ENCODE measurements at regions not wholly inside any gene's neighbourhood (a gene's known extent, or its start where the extent isn't known, plus 50 kb on each side); places are given as distances from the start of the nearest gene placed in this dataset.

GRCh38 chr15:97061392-97061791 is 730.9 kb downstream of the NR2F2 start:
- no peak for DNase-seq (ENCODE audit: low read depth in 1 of 2, low spot score in 1 of 2)
- no peak for TF ChIP-seq JUND (IDR thresholded peaks at IDR 0.05; ENCODE audit: low read depth)
- in situ Hi-C loops (cut with HindIII; ENCODE audit: low pct_unique_long_range_greater_than_20kb, low sequenced_read_pairs) = no loop called here

DNA sequence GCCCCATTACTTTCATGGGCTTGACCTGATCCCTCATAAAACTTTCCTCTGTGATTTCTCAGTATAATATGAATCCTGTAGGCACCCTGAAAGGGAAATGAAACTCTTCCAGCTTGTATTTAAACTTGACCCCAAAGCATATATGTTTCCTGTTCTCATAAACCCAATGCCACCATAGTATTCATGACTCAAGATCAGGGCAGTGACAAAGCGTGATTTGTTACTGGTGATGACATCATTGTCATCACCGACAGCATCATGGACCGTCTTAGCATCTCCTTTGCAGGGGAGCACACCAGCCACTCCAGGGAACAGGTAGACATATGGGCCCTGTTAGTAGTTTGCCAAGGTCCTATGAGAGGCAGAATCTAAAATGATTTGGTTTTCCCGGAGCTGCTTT is 741.2 kb downstream of the NR2F2 start:
- in situ Hi-C loops (cut with HindIII; ENCODE audit: low pct_unique_long_range_greater_than_20kb, low sequenced_read_pairs) = no loop called here
- DNase-seq (ENCODE audit: low read depth in 1 of 2, low spot score in 1 of 2) = no peak
- TF ChIP-seq JUND (IDR thresholded peaks at IDR 0.05; ENCODE audit: low read depth) = no peak

GRCh38 chr15:97072545-97072944 is 742.0 kb downstream of the NR2F2 start:
- no peak for TF ChIP-seq JUND (IDR thresholded peaks at IDR 0.05; ENCODE audit: low read depth)
- in situ Hi-C loops (cut with HindIII; ENCODE audit: low pct_unique_long_range_greater_than_20kb, low sequenced_read_pairs) = no loop called here

GRCh38 chr15:97076011-97076410 is 745.5 kb downstream of the NR2F2 start:
- no peak for TF ChIP-seq JUND (IDR thresholded peaks at IDR 0.05; ENCODE audit: low read depth)
- in situ Hi-C loops (cut with HindIII; ENCODE audit: low pct_unique_long_range_greater_than_20kb, low sequenced_read_pairs) = no loop called here
- DNase-seq (ENCODE audit: low read depth in 1 of 2, low spot score in 1 of 2) = no peak

More at GRCh38 chr15:97072545-97072944, 742.0 kb downstream of the NR2F2 start:
- no peak for DNase-seq (ENCODE audit: low read depth in 1 of 2, low spot score in 1 of 2)

GRCh38 chr15:97077975-97078374 is 747.5 kb downstream of the NR2F2 start:
- DNase-seq (ENCODE audit: low read depth in 1 of 2, low spot score in 1 of 2) = no peak
- in situ Hi-C loops (cut with HindIII; ENCODE audit: low pct_unique_long_range_greater_than_20kb, low sequenced_read_pairs) = no loop called here
- TF ChIP-seq JUND (IDR thresholded peaks at IDR 0.05; ENCODE audit: low read depth) = no peak

- TF ChIP-seq JUND (IDR thresholded peaks at IDR 0.05; ENCODE audit: low read depth) = no peak
- in situ Hi-C loops (cut with HindIII; ENCODE audit: low pct_unique_long_range_greater_than_20kb, low sequenced_read_pairs) = no loop called here
- DNase-seq (ENCODE audit: low read depth in 1 of 2, low spot score in 1 of 2) = no peak
Observed at GRCh38 chr15:97078591-97078990, 748.1 kb downstream of the NR2F2 start.

DNA sequence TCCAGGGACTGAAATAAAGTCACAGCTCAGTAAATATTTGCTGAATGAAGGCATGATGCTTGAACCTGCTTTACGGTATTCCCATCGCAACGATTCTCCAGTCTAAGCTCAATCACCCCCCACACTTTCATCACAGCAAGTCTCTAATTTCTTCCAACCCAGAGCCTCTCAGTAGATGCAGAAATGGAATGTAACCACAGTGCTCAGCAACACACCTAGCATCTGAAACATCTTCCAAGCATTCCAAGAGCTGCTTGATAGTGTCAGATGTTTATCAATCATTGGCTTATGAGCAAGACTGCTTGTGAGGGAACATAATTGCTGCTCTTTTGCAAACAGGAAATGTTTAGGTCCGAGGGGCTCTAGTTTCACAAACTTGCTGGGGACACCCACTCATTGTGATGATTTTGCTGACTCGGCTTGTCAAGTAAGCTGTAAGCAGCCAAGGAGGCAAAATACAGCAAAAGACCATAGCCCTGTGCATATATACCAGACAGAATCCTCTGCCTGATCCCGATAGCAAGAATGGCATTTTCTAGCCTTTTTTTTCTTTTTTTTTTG is 751.2 kb downstream of the NR2F2 start:
- no peak for TF ChIP-seq JUND (IDR thresholded peaks at IDR 0.05; ENCODE audit: low read depth)
- in situ Hi-C loops (cut with HindIII; ENCODE audit: low pct_unique_long_range_greater_than_20kb, low sequenced_read_pairs) = no loop called here
- DNase-seq (ENCODE audit: low read depth in 1 of 2, low spot score in 1 of 2) = no peak

- TF ChIP-seq JUND (IDR thresholded peaks at IDR 0.05; ENCODE audit: low read depth) = no peak
- in situ Hi-C loops (cut with HindIII; ENCODE audit: low pct_unique_long_range_greater_than_20kb, low sequenced_read_pairs) = no loop called here
- no peak for DNase-seq (ENCODE audit: low read depth in 1 of 2, low spot score in 1 of 2)
Observed at GRCh38 chr15:97082830-97083229, 752.3 kb downstream of the NR2F2 start.

DNA sequence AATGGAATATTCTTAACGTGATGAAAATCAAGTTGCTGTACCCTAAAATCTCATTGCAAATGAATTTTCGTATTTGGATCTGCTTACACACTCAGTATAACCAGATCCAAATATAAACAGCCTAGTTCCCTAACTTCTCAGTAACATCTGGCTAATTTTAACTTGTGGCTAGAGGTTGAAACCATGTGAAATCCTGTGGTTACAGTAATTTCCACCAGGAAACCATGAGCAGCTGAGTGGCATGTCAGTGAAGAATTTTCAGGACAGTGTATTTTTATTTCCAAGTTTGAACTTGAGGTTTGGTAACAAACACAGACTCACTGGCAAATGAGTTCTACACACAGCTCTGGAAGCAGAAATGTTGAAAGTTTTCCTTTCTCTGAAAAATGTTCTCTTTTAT is 754.1 kb downstream of the NR2F2 start:
- in situ Hi-C loops (cut with HindIII; ENCODE audit: low pct_unique_long_range_greater_than_20kb, low sequenced_read_pairs) = no loop called here
- DNase-seq (ENCODE audit: low read depth in 1 of 2, low spot score in 1 of 2) = no peak
- TF ChIP-seq JUND (IDR thresholded peaks at IDR 0.05; ENCODE audit: low read depth) = no peak

- no peak for TF ChIP-seq JUND (IDR thresholded peaks at IDR 0.05; ENCODE audit: low read depth)
- in situ Hi-C loops (cut with HindIII; ENCODE audit: low pct_unique_long_range_greater_than_20kb, low sequenced_read_pairs) = no loop called here
- no peak for DNase-seq (ENCODE audit: low read depth in 1 of 2, low spot score in 1 of 2)
Observed at GRCh38 chr15:97085731-97086130, 755.2 kb downstream of the NR2F2 start.

- no peak for DNase-seq (ENCODE audit: low read depth in 1 of 2, low spot score in 1 of 2)
- in situ Hi-C loops (cut with HindIII; ENCODE audit: low pct_unique_long_range_greater_than_20kb, low sequenced_read_pairs) = no loop called here
- TF ChIP-seq JUND (IDR thresholded peaks at IDR 0.05; ENCODE audit: low read depth) = no peak
Observed at GRCh38 chr15:97087006-97087741, 756.7 kb downstream of the NR2F2 start.

GRCh38 chr15:97091093-97091492 is 760.6 kb downstream of the NR2F2 start:
- in situ Hi-C loops (cut with HindIII; ENCODE audit: low pct_unique_long_range_greater_than_20kb, low sequenced_read_pairs) = no loop called here
- no peak for DNase-seq (ENCODE audit: low read depth in 1 of 2, low spot score in 1 of 2)
- no peak for TF ChIP-seq JUND (IDR thresholded peaks at IDR 0.05; ENCODE audit: low read depth)

GRCh38 chr15:97092656-97093055 is 762.2 kb downstream of the NR2F2 start:
- in situ Hi-C loops (cut with HindIII; ENCODE audit: low pct_unique_long_range_greater_than_20kb, low sequenced_read_pairs) = no loop called here

More at GRCh38 chr15:97092656-97093055, 762.2 kb downstream of the NR2F2 start:
- TF ChIP-seq JUND (IDR thresholded peaks at IDR 0.05; ENCODE audit: low read depth) = no peak
- DNase-seq (ENCODE audit: low read depth in 1 of 2, low spot score in 1 of 2) = no peak

All from T47D (cell line).